GM18505 (cell line): ENCODE measurements at regions not wholly inside any gene's neighbourhood (a gene's known extent, or its start where the extent isn't known, plus 50 kb on each side); places are given as distances from the start of the nearest gene placed in this dataset.

Experiments
- ATAC-seq: cut with Tn5 transposase; IDR thresholded peaks from one replicate; pipeline ENCODE4 v1.9.1; 2021; ENCODE audit not compliant: unreplicated experiment
- POLR2A ChIP-seq: IDR thresholded peaks from 4 replicates; pipeline ENCODE4 v1.6.1; 2011; ENCODE audit warnings: borderline replicate concordance; ENCODE audit not compliant: insufficient read depth, insufficient read length; ENCODE audit errors: extremely low read depth

- no peak for TF ChIP-seq POLR2A
- no peak for ATAC-seq
Measured at GRCh38 chr5:175054243-175054642, 329.9 kb downstream of the MSX2 start.

- no peak for ATAC-seq
- no peak for TF ChIP-seq POLR2A
Measured at GRCh38 chr5:175052351-175052750, 328.0 kb downstream of the MSX2 start.

GRCh38 chr5:175047048-175047447 is 322.7 kb downstream of the MSX2 start:
- no peak for TF ChIP-seq POLR2A
- no peak for ATAC-seq

GRCh38 chr5:175045820-175046219 is 321.4 kb downstream of the MSX2 start:
- ATAC-seq, result no peak
- TF ChIP-seq POLR2A, result no peak

- no peak for TF ChIP-seq POLR2A
- ATAC-seq, result no peak
Measured at GRCh38 chr5:175037820-175038219, 313.4 kb downstream of the MSX2 start.

GRCh38 chr5:175035882-175036533 is 311.6 kb downstream of the MSX2 start:
- TF ChIP-seq POLR2A, result no peak
- no peak for ATAC-seq

- ATAC-seq, result no peak
- no peak for TF ChIP-seq POLR2A
Measured at GRCh38 chr5:175034924-175035323, 310.5 kb downstream of the MSX2 start.

- ATAC-seq, result no peak
- TF ChIP-seq POLR2A, result no peak
Measured at GRCh38 chr5:175032741-175033151, 308.4 kb downstream of the MSX2 start.

- no peak for TF ChIP-seq POLR2A
- no peak for ATAC-seq
Measured at GRCh38 chr5:175032013-175032412, 307.6 kb downstream of the MSX2 start.

GRCh38 chr5:175027390-175027789 is 303.0 kb downstream of the MSX2 start:
- TF ChIP-seq POLR2A, result no peak
- no peak for ATAC-seq

- TF ChIP-seq POLR2A, result no peak
- no peak for ATAC-seq
Measured at GRCh38 chr5:175025077-175025476, 300.7 kb downstream of the MSX2 start.

- ATAC-seq, result no peak
- no peak for TF ChIP-seq POLR2A
Measured at GRCh38 chr5:175021841-175022625, 297.7 kb downstream of the MSX2 start.

- ATAC-seq, result no peak
- no peak for TF ChIP-seq POLR2A
Measured at GRCh38 chr5:175021321-175021720, 296.9 kb downstream of the MSX2 start.

- no peak for ATAC-seq
- no peak for TF ChIP-seq POLR2A
Measured at GRCh38 chr5:175015028-175015685, 290.8 kb downstream of the MSX2 start.
